NT2/D1 (cell line): ENCODE measurements at regions not wholly inside any gene's neighbourhood (a gene's known extent, or its start where the extent isn't known, plus 50 kb on each side); places are given as distances from the start of the nearest gene placed in this dataset.

Experiments used
- YY1 ChIP-seq: IDR thresholded peaks from 2 replicates; pipeline ENCODE4 v1.6.1; 2011; ENCODE audit not compliant: insufficient read length, insufficient read depth
- ZNF274 ChIP-seq: IDR thresholded peaks from 2 replicates; pipeline ENCODE4 v1.6.1; 2011; ENCODE audit warnings: mild to moderate bottlenecking, low read depth, low read length

DNA sequence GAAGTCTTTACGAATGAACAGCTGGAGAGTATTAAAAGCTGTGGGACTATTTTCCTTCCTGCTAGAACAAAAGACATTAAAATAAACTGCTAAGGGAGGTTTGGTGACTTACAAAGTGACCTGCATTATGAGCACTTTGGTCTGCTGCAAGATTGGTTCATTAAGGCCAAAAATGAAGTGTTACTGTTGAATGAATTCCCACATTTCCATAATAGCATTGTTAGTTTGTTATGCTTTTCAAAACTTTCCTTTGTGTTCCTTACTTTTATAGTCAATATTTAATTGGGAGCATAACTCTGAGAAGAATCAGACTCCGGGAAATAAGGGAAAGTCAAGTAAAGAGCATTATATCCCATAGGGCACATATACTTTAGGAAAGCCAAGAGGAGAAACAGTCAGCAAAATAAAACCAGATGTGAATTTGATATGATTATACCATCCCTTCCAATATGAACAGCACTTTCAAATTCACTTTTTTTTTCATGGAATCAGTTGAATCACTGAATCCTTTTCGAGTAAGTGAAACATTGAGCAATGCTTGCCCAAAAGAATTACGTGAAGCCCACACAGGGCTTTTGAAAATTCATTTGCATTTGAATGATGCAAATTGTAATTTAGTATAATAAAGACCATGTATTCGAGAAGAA lies 112.6 kb downstream of the KCTD12 start:
- no peak for TF ChIP-seq ZNF274
- no peak for TF ChIP-seq YY1
